NCI-H774 (cell line): ENCODE measurements at regions not wholly inside any gene's neighbourhood (a gene's known extent, or its start where the extent isn't known, plus 50 kb on each side); places are given as distances from the start of the nearest gene placed in this dataset.
"Not testable (repeated sequence)": the region's sequence is repeated elsewhere in the genome, so short reads cannot be mapped to it uniquely, and the experiment has no call there.

Experiments used
- DNase-seq: peaks from one replicate; lab custom pipeline; 2025; lab: John Stamatoyannopoulos, UW

- DNase-seq: no peak
Measured at GRCh38 chr1:164141797-164142196, 417.2 kb upstream of the PBX1 start.

GRCh38 chr1:164154622-164155021 is 404.4 kb upstream of the PBX1 start:
- no peak for DNase-seq

GRCh38 chr1:164155347-164155746 is 403.6 kb upstream of the PBX1 start:
- DNase-seq: no peak

- DNase-seq: no peak
Measured at GRCh38 chr1:164163289-164163849, 395.6 kb upstream of the PBX1 start.

- no peak for DNase-seq
Measured at GRCh38 chr1:164165466-164165865, 393.5 kb upstream of the PBX1 start.

GRCh38 chr1:164166454-164166853 is 392.5 kb upstream of the PBX1 start:
- DNase-seq: not testable (repeated sequence)

GRCh38 chr1:164177118-164177517 is 381.9 kb upstream of the PBX1 start:
- no peak for DNase-seq

GRCh38 chr1:164180824-164181223 is 378.2 kb upstream of the PBX1 start:
- no peak for DNase-seq

GRCh38 chr1:164183854-164184635 is 374.9 kb upstream of the PBX1 start:
- no peak for DNase-seq

- DNase-seq: no peak
Measured at GRCh38 chr1:164186881-164187280, 372.1 kb upstream of the PBX1 start.

- no peak for DNase-seq
Measured at GRCh38 chr1:164188497-164188896, 370.5 kb upstream of the PBX1 start.

GRCh38 chr1:164191191-164191590 is 367.8 kb upstream of the PBX1 start:
- no peak for DNase-seq

GRCh38 chr1:164210211-164210739 is 348.7 kb upstream of the PBX1 start:
- no peak for DNase-seq

- DNase-seq: no peak
Measured at GRCh38 chr1:164223378-164223777, 335.6 kb upstream of the PBX1 start.

- DNase-seq: no peak
Measured at GRCh38 chr1:164225011-164225410, 334.0 kb upstream of the PBX1 start.

GRCh38 chr1:164226977-164227376 is 332.0 kb upstream of the PBX1 start:
- no peak for DNase-seq

GRCh38 chr1:164228928-164229327 is 330.1 kb upstream of the PBX1 start:
- no peak for DNase-seq

- no peak for DNase-seq
Measured at GRCh38 chr1:164233149-164233548, 325.8 kb upstream of the PBX1 start.

GRCh38 chr1:164240081-164240480 is 318.9 kb upstream of the PBX1 start:
- no peak for DNase-seq

- DNase-seq: no peak
Measured at GRCh38 chr1:164250365-164250764, 308.6 kb upstream of the PBX1 start.

GRCh38 chr1:164256456-164256855 is 302.5 kb upstream of the PBX1 start:
- DNase-seq: no peak

GRCh38 chr1:164261691-164262240 is 297.2 kb upstream of the PBX1 start:
- DNase-seq: no peak

GRCh38 chr1:164263540-164263939 is 295.4 kb upstream of the PBX1 start:
- no peak for DNase-seq
